ENCODE measurements at regions not wholly inside any gene's neighbourhood (a gene's known extent, or its start where the extent isn't known, plus 50 kb on each side); places are given as distances from the start of the nearest gene placed in this dataset.

- TF ChIP-seq EZH2phosphoT487 (IDR thresholded peaks at IDR 0.05; ENCODE audit: insufficient read depth, low read depth) (no peak), EZH2 (IDR thresholded peaks at IDR 0.05; ENCODE audit: insufficient read depth, poor library complexity, severe bottlenecking) (no peak)
Measured at GRCh38 chr3:182122779-182123178, 411.1 kb downstream of the SOX2 start.

Measured in GM23248 (cell line).